GM23248 (cell line): ENCODE measurements at regions not wholly inside any gene's neighbourhood (a gene's known extent, or its start where the extent isn't known, plus 50 kb on each side); places are given as distances from the start of the nearest gene placed in this dataset.

ENCODE experiments used
- EZH2 ChIP-seq: fragments of 200-600 bp; sonication (generic); IDR thresholded peaks from 2 replicates; pipeline ENCODE4 v1.6.1; 2018; ENCODE audit warnings: antibody characterized with exemption, mild to moderate bottlenecking; ENCODE audit not compliant: insufficient read depth, poor library complexity, severe bottlenecking
- EZH2phosphoT487 ChIP-seq: fragments of 200-600 bp; sonication (generic); IDR thresholded peaks from 2 replicates; pipeline ENCODE4 v1.6.1; 2018; ENCODE audit warnings: antibody characterized with exemption, moderate library complexity, mild to moderate bottlenecking, low read depth; ENCODE audit not compliant: insufficient read depth

DNA sequence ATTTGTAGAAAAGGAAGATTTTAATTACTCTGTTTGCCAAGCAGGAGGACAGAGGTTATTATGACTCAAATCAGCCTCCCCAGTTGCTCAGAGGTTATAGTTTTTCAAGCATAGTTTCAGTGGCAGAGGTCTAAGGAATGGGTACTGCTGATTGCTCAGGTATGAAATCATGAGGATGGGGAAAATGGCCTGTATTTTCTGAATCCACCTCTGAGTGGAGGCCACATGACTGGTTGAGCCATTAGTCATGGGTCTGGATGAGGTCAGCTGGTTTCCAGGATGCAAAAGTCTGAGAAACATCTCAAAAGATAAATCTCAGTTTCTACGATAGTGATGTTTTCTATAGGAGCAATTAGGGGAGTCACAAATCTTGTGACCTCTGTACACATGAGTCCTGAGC lies 62.8 kb upstream of the CEACAM8 start:
- TF ChIP-seq EZH2 (no peak), EZH2phosphoT487 (no peak)
